Neural cell (in vitro differentiated cells): ENCODE measurements at regions not wholly inside any gene's neighbourhood (a gene's known extent, or its start where the extent isn't known, plus 50 kb on each side); places are given as distances from the start of the nearest gene placed in this dataset.

Experiments
- H2AFZ ChIP-seq: fragments of 200-600, 300-800 bp; sonication (generic), shearing (Covaris generic); 2 replicates; pipeline ENCODE4 v1.6.0; 2014; ENCODE audit warnings: low read depth, mild to moderate bottlenecking, antibody characterized with exemption, low read length, moderate library complexity
- H3F3A ChIP-seq: fragments of 200-600 bp; shearing (Covaris generic); 2 replicates; pipeline ENCODE4 v1.6.1; 2016; ENCODE audit warnings: mild to moderate bottlenecking, moderate library complexity, mixed read lengths, antibody characterized with exemption, low read length; ENCODE audit not compliant: insufficient read depth, poor library complexity, severe bottlenecking
- H3K27ac ChIP-seq: fragments of 200-600, 300-800 bp; sonication (generic), shearing (Covaris generic); 2 replicates; pipeline ENCODE4 v1.5.1; 2014; ENCODE audit warnings: mild to moderate bottlenecking, low read length, moderate library complexity
- H3K27me3 ChIP-seq: fragments of 300-800, 200-600 bp; sonication (generic), shearing (Covaris generic); 2 replicates; pipeline ENCODE4 v1.6.0; 2014; ENCODE audit warnings: mild to moderate bottlenecking, low read depth, low read length, moderate library complexity; ENCODE audit not compliant: insufficient read depth
- H3K36me3 ChIP-seq: fragments of 300-800, 200-600 bp; sonication (generic), shearing (Covaris generic); 2 replicates; pipeline ENCODE4 v1.5.1; 2014; ENCODE audit warnings: mild to moderate bottlenecking, antibody characterized with exemption, low read length, moderate library complexity; ENCODE audit not compliant: insufficient read depth
- H3K4me2 ChIP-seq: fragments of 300-800, 200-600 bp; sonication (generic), shearing (Covaris generic); 2 replicates; pipeline ENCODE4 v1.6.0; 2014; ENCODE audit warnings: mild to moderate bottlenecking, low read length
- H3K4me3 ChIP-seq: fragments of 300-800, 200-600 bp; sonication (generic), shearing (Covaris generic); 2 replicates; pipeline ENCODE4 v1.5.1; 2014; ENCODE audit warnings: mild to moderate bottlenecking, low read length, moderate library complexity
- H3K79me2 ChIP-seq: fragments of 200-600 bp; shearing (Covaris generic); replicated peaks from 2 replicates; pipeline ENCODE4 v1.6.0; 2014; ENCODE audit warnings: mild to moderate bottlenecking, low read length, moderate library complexity; ENCODE audit not compliant: insufficient read depth
- H3K9ac ChIP-seq: fragments of 300-800, 200-600 bp; sonication (generic), shearing (Covaris generic); 2 replicates; pipeline ENCODE4 v1.6.1; 2016; ENCODE audit warnings: mild to moderate bottlenecking, low read length, mixed read lengths
- H3K9me2 ChIP-seq: fragments of 200-600 bp; shearing (Covaris generic); 2 replicates; pipeline ENCODE4 v1.6.1; 2016; ENCODE audit warnings: mild to moderate bottlenecking, low read length, mixed read lengths; ENCODE audit not compliant: insufficient read depth
- H3K9me3 ChIP-seq: fragments of 200-600, 300-800 bp; sonication (generic), shearing (Covaris generic); 2 replicates; pipeline ENCODE4 v1.6.1; 2016; ENCODE audit warnings: mild to moderate bottlenecking, mixed run types, low read length, moderate library complexity, mixed read lengths
- H4K20me1 ChIP-seq: fragments of 200-600 bp; shearing (Covaris generic); 2 replicates; pipeline ENCODE4 v1.6.1; 2016; ENCODE audit warnings: mild to moderate bottlenecking, mixed run types; ENCODE audit not compliant: insufficient read depth
- EP300 ChIP-seq: fragments of 450-650 bp; conservative IDR thresholded peaks from 2 replicates; pipeline ENCODE4 v1.6.1; 2014; ENCODE audit warnings: antibody characterized with exemption, mild to moderate bottlenecking, moderate library complexity; ENCODE audit not compliant: poor library complexity, severe bottlenecking
- EZH2 ChIP-seq: fragments of 200-600, 300-800 bp; shearing (Covaris generic), sonication (generic); IDR thresholded peaks from 2 replicates; pipeline ENCODE4 v1.6.1; 2014; ENCODE audit warnings: antibody characterized with exemption, low read length, borderline replicate concordance, mild to moderate bottlenecking; ENCODE audit not compliant: insufficient read depth, poor library complexity, severe bottlenecking
- MXI1 ChIP-seq: fragments of 450-650 bp; conservative IDR thresholded peaks from 2 replicates; pipeline ENCODE4 v1.6.1; 2014; ENCODE audit warnings: antibody characterized with exemption, mild to moderate bottlenecking; ENCODE audit not compliant: poor library complexity, severe bottlenecking
- POLR2AphosphoS5 ChIP-seq: IDR thresholded peaks from 2 replicates; pipeline ENCODE4 v1.6.1; 2012
- RAD21 ChIP-seq: fragments of 450-650 bp; conservative IDR thresholded peaks from 2 replicates; pipeline ENCODE4 v1.6.1; 2014; ENCODE audit warnings: antibody characterized with exemption, mild to moderate bottlenecking, moderate library complexity
- REST ChIP-seq: IDR thresholded peaks from 2 replicates; pipeline ENCODE4 v1.6.1; 2012; ENCODE audit warnings: borderline replicate concordance
- SMC3 ChIP-seq: fragments of 450-650 bp; conservative IDR thresholded peaks from 2 replicates; pipeline ENCODE4 v1.6.1; 2014; ENCODE audit warnings: antibody characterized with exemption, mild to moderate bottlenecking, moderate library complexity; ENCODE audit not compliant: poor library complexity
- TAF1 ChIP-seq: IDR thresholded peaks from 2 replicates; pipeline ENCODE4 v1.6.1; 2012; ENCODE audit warnings: low read depth
- TF ChIP-seq, protein P1 (sequence below): fragments of 450-650 bp; IDR thresholded peaks from 2 replicates; pipeline ENCODE4 v1.5.1; 2014; ENCODE audit warnings: antibody characterized with exemption, mild to moderate bottlenecking, moderate library complexity; ENCODE audit not compliant: poor library complexity, severe bottlenecking

DNA sequence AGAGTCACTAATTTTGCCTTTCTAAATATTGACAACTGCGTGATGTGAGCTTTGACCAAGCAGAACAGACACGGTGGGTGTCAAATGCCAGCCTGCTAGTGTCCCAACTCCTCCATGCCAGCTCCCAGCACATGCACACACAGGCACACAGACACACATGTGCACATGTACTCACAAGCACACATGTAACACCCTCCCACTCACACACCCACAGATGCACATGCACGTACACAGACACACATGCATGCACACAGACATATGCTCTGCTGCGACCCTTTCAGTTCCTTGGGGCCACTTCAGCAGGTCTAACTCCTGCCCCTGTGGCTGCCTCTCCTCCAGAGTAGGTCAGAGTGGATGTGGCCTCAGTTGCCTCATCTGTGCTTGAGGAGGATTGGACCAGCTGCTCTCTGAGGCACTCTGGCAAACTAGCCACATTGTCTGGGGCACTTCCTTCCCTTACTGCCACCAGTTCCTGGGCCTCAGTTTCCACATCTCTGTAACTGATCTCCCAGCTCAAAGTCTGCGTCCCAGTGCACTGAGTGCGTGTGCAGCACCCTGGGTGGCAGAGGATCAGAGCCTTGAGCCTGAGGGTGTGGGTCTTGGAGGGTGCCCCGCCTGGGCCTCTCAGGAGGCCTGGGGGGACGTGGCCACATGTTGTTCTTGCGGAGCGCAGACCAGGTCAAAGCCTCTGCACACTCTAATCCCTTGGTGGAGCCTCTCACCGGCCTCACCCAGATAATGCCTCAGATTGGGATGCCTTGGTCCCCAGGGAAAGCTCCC, 55.0 kb upstream of the PRR23E start:
- TF ChIP-seq, protein P1, sequence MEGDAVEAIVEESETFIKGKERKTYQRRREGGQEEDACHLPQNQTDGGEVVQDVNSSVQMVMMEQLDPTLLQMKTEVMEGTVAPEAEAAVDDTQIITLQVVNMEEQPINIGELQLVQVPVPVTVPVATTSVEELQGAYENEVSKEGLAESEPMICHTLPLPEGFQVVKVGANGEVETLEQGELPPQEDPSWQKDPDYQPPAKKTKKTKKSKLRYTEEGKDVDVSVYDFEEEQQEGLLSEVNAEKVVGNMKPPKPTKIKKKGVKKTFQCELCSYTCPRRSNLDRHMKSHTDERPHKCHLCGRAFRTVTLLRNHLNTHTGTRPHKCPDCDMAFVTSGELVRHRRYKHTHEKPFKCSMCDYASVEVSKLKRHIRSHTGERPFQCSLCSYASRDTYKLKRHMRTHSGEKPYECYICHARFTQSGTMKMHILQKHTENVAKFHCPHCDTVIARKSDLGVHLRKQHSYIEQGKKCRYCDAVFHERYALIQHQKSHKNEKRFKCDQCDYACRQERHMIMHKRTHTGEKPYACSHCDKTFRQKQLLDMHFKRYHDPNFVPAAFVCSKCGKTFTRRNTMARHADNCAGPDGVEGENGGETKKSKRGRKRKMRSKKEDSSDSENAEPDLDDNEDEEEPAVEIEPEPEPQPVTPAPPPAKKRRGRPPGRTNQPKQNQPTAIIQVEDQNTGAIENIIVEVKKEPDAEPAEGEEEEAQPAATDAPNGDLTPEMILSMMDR, result no peak
- TF ChIP-seq POLR2AphosphoS5 (no peak), TAF1 (no peak), MXI1 (no peak), SMC3 (no peak), EZH2 (no peak), RAD21 (no peak), REST (no peak), EP300 (no peak)
- Histone ChIP-seq H4K20me1 (no peaks in the 10 kb centered on the region), H2AFZ (no peak overlapping the region), H3K79me2 (no peaks in the 10 kb centered on the region), H3K27ac (no peak overlapping the region), H3K9me2 (no peaks in the 10 kb centered on the region), H3K4me3 (no peak overlapping the region), H3K27me3 (no peaks in the 10 kb centered on the region), H3F3A (no peaks in the 10 kb centered on the region), H3K9me3 (no peaks in the 10 kb centered on the region), H3K9ac (no peak overlapping the region), H3K36me3 (no peaks in the 10 kb centered on the region), H3K4me2 (no peak overlapping the region)

DNA sequence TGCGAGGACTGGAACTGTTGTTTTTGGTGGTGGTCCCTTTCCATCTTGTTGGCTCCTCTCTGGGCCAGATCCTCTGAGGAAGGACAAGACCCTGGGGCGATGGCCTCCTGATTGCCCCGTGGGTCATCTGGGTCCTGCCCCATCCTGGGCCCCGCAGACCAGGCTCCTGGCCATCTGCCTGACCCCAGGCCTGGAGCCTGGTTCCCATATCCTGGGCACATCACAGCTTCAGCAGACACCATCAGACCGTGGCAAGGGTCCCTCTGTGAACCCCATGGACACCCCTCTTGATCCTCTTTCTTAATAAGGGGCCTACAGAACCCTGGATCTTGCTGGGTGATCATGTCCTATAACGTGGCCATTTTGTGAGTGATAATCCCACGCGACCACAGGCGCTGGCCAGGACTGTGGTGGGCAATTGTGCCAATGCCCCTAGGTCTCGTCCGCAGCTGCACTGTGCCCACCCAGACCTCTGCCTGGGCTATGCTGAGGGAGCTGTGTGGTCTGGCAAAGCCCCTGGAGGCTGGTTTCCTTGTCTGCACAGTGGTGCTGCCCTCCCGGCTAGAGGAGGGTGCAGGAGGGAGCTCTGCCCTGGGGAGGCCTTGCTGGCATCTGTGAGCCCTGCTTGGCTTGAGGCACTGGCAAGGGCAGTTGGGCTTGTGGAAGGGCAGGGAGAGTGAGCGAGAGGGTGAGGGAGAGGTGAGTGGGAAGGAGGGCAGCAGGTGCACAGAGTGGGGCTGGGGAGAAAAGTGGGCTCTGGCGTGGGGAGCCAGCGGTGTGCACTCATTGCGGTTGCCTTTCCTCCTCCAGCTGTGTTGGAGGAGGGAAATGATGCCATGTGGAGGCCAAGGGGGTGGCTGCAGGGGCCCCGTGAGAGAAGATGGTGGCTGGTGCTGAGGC, 53.1 kb upstream of the PRR23E start:
- Histone ChIP-seq H4K20me1 (no peaks in the 10 kb centered on the region), H3K79me2 (no peaks in the 10 kb centered on the region), H3K27me3 (no peaks in the 10 kb centered on the region), H3K4me3 (no peak overlapping the region), H3K9me3 (peaks cover 3% of the 10 kb centered on the region), H3K36me3 (no peaks in the 10 kb centered on the region), H3K9me2 (no peaks in the 10 kb centered on the region), H3K4me2 (no peak overlapping the region), H3K9ac (no peak overlapping the region), H3K27ac (no peak overlapping the region), H3F3A (no peaks in the 10 kb centered on the region), H2AFZ (no peak overlapping the region)
- TF ChIP-seq MXI1 (no peak), POLR2AphosphoS5 (no peak), TAF1 (no peak), SMC3 (no peak), REST (no peak), EZH2 (no peak), RAD21 (no peak), EP300 (no peak)
- TF ChIP-seq, protein P1, result no peak
